ENCODE measurements at regions not wholly inside any gene's neighbourhood (a gene's known extent, or its start where the extent isn't known, plus 50 kb on each side); places are given as distances from the start of the nearest gene placed in this dataset.

- no peak for TF ChIP-seq GATA3 (IDR thresholded peaks at IDR 0.05; ENCODE audit: low read depth, low read length)
- TF ChIP-seq GATA2 (IDR thresholded peaks at IDR 0.05; ENCODE audit: low read depth, low read length): no peak
Measured at GRCh38 chr2:180507028-180507427, 473.4 kb upstream of the UBE2E3 start.
